ENCODE measurements at regions not wholly inside any gene's neighbourhood (a gene's known extent, or its start where the extent isn't known, plus 50 kb on each side); places are given as distances from the start of the nearest gene placed in this dataset.

DNA sequence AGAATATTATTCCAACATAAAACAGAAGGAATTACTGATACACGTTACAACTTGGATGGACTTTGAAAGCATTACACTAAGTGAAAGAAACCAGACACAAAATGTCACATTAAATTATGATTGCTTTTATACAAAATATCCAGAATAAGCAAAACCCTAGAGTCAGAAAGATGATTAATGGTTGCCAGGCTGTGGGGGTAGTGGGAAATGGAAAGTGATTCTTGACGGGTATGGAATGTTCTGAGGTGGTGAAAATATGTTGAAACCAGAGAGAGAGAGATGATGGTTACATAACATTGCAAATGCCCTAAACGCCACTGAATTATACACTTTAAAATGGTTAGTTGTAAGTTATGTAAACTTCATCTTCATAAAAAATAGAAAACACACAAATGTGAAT is 1057.2 kb upstream of the TMEFF2 start:
- TF ChIP-seq, protein P1, sequence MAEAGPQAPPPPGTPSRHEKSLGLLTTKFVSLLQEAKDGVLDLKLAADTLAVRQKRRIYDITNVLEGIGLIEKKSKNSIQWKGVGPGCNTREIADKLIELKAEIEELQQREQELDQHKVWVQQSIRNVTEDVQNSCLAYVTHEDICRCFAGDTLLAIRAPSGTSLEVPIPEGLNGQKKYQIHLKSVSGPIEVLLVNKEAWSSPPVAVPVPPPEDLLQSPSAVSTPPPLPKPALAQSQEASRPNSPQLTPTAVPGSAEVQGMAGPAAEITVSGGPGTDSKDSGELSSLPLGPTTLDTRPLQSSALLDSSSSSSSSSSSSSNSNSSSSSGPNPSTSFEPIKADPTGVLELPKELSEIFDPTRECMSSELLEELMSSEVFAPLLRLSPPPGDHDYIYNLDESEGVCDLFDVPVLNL (IDR thresholded peaks at IDR 0.05; ENCODE audit: low read depth, low read length), result no peak
- TF ChIP-seq RAD21 (IDR thresholded peaks at IDR 0.05; ENCODE audit: insufficient read depth, low read depth, low read length), result no peak

Data from GM12878 (cell line).